B cell (primary cell): ENCODE measurements at regions not wholly inside any gene's neighbourhood (a gene's known extent, or its start where the extent isn't known, plus 50 kb on each side); places are given as distances from the start of the nearest gene placed in this dataset.

Experiments
- CTCF ChIP-seq: fragments of 200-600 bp; IDR thresholded peaks from one replicate; pipeline ENCODE4 v1.8.0; 2022; ENCODE audit warnings: antibody characterized with exemption, mild to moderate bottlenecking
- EZH2 ChIP-seq: IDR thresholded peaks from 2 replicates; pipeline ENCODE4 v1.6.1; 2012; ENCODE audit warnings: borderline replicate concordance, low read depth, mild to moderate bottlenecking, moderate library complexity, low read length; ENCODE audit not compliant: insufficient read depth, poor library complexity, severe bottlenecking

- TF ChIP-seq CTCF (no peak), EZH2 (no peak)
These were observed 81.3 kb downstream of the RGS2 start for GRCh38 chr1:192890134-192890533.
